22Rv1 (cell line): ENCODE measurements at regions not wholly inside any gene's neighbourhood (a gene's known extent, or its start where the extent isn't known, plus 50 kb on each side); places are given as distances from the start of the nearest gene placed in this dataset.

Source experiments
- ZFX ChIP-seq: fragments of 450-650 bp; IDR thresholded peaks from 2 replicates; pipeline ENCODE4 v1.6.1; 2017; ENCODE audit warnings: antibody characterized with exemption, borderline replicate concordance
- TF ChIP-seq, protein P1 (sequence below): fragments of 450-650 bp; IDR thresholded peaks from 2 replicates; pipeline ENCODE4 v1.5.1; 2017; ENCODE audit warnings: mild to moderate bottlenecking

DNA sequence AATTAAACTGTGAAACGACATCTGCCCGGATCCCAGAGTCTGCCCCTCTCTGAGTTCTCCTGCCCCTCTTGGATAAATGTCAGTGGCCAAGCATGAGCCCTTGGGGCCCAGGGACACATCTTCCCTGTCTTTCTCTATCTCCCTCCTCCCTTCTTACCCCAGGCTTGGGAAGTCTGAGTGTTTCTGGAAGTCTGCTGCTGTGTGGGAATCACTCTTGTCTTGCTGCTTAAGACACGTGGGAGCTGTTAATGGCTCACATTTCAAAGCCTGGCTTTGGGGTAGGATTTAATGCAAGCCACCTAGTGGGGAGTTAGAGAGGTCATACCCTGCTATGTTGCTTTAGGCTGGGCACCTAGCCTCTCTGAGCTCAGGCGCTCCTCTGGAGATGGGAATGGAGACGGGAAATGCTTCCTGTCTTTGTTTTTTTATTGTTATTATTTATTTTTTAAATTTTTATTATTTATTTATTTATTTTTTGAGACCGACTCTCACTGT, 218.5 kb upstream of the CIBAR2 start:
- TF ChIP-seq, protein P1, sequence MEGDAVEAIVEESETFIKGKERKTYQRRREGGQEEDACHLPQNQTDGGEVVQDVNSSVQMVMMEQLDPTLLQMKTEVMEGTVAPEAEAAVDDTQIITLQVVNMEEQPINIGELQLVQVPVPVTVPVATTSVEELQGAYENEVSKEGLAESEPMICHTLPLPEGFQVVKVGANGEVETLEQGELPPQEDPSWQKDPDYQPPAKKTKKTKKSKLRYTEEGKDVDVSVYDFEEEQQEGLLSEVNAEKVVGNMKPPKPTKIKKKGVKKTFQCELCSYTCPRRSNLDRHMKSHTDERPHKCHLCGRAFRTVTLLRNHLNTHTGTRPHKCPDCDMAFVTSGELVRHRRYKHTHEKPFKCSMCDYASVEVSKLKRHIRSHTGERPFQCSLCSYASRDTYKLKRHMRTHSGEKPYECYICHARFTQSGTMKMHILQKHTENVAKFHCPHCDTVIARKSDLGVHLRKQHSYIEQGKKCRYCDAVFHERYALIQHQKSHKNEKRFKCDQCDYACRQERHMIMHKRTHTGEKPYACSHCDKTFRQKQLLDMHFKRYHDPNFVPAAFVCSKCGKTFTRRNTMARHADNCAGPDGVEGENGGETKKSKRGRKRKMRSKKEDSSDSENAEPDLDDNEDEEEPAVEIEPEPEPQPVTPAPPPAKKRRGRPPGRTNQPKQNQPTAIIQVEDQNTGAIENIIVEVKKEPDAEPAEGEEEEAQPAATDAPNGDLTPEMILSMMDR: peak; percentile 48
- TF ChIP-seq ZFX: no peak
